GM19397 (cell line): ENCODE measurements at regions not wholly inside any gene's neighbourhood (a gene's known extent, or its start where the extent isn't known, plus 50 kb on each side); places are given as distances from the start of the nearest gene placed in this dataset.

ENCODE experiments used
- ATAC-seq: cut with Tn5 transposase; IDR thresholded peaks from one replicate; pipeline ENCODE4 v1.9.1; 2021; ENCODE audit warnings: mild to moderate bottlenecking, moderate library complexity; ENCODE audit not compliant: unreplicated experiment

DNA sequence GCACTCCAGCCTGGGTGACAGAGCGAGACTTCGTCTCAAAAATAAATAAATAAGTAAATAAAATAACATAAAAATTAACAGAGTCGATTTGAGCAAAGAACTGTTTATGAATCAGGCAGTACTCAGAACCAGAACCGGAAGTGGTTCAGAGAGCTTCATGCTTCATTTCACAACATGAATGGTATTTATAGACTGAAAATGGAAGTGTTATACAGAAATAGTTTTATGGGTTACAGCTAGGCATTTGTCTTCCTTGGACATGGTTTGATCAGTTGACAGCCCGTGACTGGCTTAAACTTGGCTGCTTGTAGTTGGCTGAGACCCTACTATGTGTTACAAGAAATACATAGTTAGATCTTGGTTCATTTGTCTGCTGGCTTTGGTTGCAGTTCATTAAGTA lies 216.0 kb upstream of the MCTP2 start:
- ATAC-seq, result no peak

DNA sequence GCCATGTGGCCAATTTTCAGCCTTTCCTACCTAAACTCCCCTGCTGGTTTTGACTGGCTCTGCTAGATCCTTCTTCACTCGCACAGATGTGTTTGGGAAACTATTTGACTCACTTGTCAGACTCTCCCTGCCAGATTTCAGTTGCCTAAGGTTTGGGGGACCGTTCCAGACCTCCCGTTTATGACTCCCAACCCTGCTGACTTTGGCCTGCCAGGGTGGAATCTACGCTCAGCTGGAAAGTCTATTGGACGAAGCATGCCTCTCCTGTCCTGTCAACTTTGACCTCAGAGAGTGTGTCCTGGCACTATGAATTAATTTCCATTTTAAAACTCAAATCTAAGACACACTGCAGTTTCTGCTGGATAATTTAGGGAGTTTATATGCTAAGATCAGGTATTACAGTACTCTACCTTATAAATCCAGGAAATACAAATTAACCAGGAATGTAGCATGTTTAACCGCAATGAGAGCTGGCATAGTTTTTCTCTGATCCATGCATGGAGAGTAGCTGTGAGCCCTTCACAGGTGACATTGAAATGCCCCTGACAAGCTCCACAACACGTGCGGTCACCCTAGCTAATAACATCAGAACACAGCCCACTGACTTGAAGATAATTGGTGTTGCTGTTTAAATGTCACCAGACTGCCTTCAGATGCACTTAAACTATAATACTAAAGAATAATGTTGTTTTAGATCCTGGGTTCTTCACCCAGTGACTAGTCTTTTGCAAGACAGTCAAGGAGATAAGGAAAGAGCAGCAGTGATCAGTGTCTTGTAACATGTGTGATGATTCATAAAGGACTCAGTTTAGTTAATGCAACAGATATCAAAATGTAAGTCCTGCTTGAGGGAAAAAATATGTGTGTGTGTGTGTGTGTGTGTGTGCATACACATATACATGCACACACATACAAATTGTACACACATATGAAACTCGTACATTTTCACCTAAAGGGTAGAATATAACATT lies 223.0 kb upstream of the MCTP2 start:
- ATAC-seq, result no peak

DNA sequence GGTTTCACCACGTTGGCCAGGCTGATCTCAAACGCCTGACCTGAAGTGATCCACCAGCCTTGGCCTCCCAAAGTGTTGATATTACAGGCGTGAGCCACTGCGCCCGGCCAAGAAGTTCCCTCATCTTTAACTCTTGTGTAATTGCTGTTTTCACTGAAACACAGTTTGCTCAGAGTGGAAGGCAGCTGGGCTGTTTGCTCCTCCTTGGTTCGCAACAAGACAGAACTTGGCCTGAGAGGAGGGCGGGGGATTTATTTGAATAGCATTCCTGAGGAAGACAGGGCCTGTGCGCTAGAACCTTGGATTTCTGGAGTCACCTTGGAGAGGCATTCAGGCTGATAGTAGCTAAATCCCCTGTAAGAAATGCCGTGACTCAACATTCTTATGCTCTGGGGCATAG lies 226.7 kb upstream of the MCTP2 start:
- ATAC-seq, result no peak

DNA sequence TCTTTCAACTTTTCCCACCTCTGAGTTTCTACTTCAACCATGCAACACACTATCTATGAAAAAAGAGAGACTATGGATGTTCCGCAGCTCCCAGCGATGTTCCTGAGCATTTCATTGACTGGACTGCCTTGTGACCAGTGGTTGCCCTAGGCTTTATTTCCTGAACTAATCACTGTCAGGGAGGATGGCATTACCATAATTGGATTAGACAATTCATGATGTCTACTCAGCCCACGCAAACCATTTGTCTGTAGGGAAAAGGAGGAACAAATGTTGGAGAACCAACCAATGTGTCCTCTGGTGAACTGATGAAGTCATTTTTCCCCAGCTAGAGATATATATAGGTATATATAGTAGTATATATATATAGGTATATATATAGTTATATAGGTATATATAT lies 229.3 kb upstream of the MCTP2 start:
- no peak for ATAC-seq

DNA sequence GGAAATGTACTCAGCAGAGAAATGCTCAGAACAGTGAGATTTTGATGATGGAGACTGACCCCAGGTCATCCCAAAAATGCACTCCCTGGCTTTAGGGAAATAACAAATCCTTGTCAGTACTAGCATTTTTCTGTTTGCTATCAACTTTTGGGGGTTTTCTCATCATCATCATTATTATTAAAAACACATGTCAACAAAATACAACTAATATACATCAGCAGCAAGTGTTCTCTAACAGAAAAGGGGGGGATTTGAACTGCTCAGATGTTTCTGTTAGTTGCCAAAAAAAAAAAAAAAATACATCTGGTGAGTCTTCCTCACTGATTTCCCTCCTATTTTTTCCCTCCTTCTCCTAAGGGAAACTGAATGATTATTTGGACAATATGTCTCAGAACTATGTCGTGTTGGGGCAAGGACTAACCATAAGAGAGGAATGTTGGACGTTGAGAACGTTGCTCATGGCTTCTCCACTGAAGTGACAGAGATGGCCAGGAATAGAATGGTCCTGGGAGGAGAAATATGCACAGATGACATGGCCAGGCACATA lies 230.0 kb upstream of the MCTP2 start:
- no peak for ATAC-seq

DNA sequence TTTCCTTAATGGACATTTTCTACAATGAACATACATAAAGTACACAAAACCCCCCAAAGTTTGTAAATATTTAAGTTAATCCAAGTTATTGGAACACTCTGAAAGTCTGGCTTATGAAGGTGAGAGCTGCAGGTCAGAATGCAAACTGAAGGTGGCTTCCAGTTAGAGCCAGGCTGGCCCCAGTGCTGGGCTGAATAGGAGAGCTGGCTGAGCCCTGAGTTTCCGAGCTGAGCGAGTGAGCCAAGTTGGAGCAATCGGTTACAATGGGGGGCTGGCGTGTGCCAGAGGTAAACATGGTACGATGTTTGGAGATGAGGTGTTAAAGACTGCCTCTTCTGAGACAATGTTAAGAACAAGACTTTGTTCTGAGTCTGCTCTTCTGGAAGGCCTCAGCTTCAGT lies 230.8 kb upstream of the MCTP2 start:
- ATAC-seq, result no peak

DNA sequence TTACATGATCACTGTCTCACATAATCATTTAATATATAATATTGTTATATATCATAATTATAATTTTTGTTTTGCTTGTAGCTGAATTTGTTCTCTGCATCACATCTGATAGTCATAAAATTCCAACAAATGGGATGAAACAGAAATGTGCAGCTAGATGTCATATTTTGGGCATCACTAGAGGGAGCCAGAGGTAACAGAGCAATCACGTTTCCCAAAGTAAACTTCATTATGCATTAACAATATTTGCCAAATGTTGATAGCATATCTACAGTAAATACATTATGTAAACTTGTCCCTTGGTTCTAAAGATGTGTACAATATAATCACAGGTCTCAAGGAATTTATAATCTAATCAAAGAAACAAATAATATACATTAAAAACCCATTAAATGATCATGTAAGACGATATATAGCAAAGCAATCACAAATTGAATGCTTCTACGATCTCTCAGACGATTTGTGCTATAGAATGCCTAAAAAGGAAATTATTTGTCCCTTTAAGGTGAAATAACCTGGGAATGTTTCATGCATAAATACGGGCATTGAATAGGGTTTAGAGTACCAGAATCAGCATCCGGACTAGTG lies 234.2 kb upstream of the MCTP2 start:
- ATAC-seq, result no peak

DNA sequence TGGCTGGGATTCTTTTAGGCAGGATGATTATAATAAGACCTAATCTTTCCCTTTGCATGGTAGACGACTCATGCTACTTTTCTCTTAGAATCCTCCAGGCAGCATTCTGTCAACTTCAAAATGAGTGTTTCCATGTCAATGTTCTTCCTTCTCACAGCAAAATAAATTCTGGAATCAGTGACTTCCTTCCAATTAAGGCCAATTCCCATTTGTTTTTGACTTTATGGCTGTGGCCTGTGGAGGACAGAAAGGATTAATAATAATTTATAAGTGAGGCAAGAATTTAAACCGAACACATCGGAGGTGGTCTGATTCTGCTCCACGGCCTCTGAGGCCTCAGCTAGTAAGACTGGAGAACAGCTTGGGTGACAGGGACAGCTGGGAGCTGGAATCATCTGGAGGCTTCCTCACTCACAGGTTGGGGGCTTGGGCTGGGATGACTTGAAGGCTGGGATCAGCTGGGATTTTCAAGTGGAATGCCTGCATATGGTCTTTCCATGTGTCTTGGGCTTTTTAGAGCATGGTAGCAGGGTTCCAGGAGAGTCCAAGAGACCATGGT lies 241.8 kb upstream of the MCTP2 start:
- no peak for ATAC-seq

DNA sequence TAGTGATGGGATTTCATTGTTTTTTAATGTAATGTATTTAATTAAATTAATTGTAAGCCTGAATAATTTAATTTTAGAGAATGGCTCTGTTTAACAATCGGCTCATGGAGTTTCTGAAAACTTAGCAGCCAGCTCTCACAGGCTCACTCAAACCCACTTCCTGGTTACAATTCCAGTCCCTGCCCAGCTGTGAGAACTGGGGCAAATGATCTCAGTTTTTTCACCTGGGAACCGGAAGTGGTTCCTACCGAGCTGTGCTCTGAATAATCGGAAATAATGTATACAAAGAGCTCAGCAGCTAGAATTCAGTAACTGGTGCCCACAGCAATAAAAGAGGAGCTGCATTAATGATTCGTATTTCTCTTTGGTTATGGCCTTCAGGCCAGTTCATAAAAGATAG lies 244.3 kb upstream of the MCTP2 start:
- no peak for ATAC-seq

DNA sequence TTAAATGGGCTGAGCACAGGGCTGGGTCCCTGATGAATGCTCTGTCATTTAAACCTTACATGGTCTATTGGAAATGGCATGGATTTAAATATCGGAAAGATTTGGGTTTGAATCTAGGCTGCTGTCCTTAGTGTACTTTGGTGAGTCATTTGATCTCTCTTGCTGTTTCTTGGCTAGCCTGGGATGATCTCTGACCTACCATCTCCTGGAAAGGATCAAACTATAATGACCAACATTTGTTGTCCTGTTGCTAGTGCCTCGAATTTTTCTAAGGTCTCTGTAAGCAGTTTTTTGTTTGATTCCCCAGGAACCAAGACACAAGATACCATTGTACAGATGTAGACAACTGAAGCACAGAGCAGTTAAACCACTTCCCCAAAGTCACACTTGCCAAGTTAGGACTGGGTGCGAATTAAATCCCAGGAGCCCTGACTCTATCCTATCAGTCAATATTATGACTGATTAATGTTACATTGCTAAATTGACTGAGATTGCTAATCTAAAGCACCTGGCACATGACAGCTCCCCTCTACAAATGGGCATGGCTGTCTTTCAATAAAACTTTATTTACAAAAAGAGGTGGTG lies 244.9 kb upstream of the MCTP2 start:
- ATAC-seq, result no peak

DNA sequence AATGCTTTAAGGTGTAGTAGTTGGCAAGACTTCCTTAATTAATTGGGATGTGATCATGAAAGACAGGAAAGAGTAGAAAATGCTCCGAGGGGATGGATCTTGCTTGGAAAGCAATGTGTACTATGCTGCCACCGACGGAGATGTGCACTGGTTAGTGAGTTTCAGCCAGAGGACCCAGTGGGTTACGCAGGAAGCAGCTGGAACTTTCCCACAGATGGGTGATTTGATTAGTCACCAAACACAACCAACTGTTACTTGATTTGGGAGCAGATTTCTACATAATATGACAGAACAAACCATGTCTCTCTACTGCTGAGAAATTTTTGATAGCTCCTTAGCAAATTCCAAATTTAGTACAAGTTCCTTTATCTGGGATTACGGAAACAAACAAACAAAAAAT lies 245.4 kb upstream of the MCTP2 start:
- no peak for ATAC-seq

DNA sequence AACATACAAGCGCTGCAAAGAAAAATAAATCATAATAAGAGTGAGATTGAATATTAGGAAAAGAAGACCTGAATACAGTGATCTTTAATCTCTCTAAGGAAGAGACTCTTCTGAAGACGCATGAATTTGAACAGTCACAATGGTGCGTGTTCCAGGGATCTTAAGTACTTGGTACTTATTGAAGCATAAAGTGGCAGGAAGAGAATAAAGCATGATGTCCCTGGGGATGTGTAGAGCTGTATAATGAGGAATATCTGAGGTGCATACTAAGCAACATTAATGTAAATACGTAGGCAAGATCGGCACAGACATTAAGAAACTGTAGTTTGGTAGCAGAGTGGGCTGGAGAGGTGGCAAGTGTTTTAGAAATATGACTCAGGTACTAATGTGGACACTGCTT lies 246.2 kb upstream of the MCTP2 start:
- no peak for ATAC-seq

DNA sequence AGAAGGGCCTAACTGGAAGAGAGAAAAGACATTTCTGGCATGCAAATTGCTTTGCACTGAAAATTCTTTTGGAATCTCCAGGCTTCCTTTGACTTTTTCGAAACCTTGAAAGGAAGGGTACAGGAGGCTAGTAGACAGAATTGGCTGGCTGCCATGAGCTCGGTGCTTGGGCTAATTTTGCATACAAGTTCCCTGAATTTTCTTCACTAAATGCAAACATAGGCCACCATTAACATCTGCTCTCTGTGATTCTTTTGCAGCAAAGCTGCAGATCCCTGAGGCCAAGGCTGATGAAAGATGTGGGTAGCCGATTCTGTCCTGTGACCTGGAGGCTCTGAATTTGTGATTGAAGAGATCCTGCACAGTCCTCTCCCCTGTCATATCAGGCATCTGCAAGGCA lies 247.8 kb upstream of the MCTP2 start:
- ATAC-seq, result no peak

DNA sequence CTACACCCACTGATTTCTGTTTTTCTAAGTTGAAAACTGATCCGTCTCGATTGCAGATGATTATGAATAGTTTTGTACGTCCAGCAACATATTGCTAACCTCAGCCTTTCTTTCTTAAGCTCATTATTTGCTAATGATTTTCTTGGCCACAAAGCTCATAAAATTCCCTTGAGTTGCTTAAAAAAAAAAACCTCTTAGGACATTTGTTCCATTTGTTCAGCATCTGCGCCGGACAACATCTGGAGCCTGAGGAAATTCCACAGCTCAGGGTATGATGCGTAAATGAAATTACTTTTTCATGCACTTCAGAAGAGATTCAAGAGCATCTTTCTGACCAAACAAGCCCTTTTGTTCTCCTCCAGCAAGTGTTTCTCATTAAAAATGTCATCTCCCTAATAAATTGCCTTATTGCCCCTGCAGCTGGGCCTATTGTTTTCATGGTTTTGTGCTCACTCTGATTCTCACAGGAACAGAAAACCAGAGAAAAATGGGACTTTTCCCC lies 249.1 kb upstream of the MCTP2 start:
- ATAC-seq, result no peak

DNA sequence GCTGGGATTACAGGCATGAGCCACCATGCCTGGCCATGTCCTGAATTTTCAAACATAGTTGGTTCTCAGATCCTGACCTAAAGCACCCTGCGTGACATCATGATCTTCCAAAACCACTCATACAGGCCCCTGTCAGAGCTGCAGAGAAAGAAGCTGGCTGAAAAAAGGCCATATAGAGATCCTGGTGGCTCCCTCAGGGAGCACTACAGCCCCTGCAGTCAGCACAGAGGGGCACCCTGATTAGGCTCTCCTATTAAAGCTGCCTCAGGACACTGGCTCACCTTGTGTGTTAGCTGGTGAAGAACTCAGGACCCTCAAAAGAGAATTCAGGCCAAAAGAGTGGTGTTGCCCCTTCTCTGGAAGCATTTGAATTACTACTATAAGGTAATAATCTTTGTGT lies 249.7 kb upstream of the MCTP2 start:
- no peak for ATAC-seq

DNA sequence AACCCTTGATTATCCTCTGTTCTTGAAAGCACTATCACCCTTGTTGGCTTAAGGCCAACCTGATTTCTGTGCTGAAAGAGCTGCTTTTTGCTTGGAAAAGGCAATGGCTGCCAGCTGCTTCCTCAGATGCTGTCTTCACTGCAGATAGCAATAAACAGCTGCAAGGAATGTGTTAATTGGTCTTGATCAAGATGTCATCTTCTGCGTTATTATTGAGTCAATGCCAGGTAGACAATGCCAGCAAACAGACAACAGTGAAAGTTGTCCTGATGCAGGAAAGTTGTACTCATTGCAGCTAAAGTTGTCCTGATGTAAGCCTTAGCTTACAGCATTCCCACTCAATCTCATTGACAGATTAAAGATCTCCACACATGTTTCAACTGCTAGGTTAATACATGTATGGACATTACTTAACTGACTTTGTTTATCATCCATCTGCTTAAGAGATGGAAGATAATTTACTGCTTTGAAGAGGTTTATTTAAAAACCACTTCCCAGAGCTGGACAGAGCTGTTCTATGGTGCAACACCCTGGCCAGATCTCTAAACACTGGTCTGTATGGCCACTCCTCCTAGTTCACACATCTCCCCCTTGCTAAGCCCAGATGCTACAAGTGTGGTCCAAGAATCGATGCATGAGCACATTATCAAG lies 251.0 kb upstream of the MCTP2 start:
- no peak for ATAC-seq

DNA sequence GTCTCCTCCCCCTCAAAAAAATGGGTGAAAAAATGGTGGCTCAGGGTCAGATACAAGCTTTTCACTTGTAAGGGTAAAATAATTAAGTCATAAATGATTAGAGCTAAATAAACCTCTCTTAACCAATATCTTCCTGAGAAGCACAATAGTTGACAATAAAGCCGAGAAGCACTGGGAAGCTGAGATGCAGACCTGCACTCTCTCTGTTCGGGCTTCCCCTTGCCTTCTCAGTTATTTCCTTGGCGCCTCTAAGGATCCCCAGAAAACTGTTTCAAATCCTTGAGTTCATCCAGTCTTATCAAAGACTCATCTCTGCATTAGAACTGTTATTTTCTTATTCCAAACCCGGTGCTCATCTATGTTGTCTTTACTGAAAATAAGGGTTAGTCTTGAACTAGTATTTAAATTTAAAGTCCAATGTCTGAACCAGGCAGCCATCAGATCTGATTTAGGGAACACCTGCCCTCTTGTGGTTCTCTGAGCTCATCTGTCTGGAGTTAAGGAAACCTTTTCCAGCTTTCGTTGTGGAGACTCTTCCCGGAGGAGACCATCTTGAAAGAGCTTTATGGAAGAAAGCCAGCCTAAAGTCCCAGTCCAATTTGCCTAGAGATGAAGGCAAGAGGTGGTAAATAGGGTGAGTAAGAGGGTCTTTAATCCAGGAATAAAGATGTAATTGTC lies 256.4 kb upstream of the MCTP2 start:
- no peak for ATAC-seq

DNA sequence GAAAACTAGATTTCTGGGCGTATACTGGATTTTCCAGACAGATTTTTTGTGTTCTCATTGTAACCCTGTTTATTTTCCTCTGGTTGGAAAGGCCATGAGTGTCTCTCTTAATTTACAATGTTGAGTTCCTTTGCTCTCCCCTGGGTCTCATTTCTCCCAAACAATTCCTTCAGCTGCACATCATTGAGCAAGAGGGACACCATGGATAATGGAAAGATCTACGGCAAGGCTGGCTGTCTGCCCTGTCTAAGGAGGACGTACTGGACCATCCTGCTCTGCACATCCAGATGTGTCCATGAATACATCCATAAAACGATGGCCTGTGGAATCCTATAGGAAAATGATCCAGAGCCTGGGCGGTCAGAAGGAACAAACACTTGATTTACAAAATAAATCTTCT lies 258.1 kb upstream of the MCTP2 start:
- ATAC-seq, result no peak

DNA sequence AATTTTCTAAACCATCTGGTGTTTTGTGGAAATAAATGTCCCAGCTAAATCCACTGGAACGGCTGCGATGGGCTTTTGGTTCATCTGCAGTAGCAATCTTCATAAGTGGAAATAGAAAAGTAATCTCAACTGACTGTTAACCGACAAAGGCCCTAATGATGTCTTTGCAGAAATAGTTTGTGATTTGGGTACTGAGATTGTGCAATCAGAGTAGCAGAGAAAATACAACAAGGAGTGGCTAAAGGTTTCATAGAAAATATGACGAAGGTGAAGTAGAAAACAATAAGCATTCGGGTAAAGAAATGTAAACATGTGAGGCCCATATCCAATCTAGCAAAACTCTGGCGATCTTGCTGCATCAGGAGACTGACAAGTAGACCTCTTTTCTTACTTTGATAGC lies 262.6 kb upstream of the MCTP2 start:
- no peak for ATAC-seq

DNA sequence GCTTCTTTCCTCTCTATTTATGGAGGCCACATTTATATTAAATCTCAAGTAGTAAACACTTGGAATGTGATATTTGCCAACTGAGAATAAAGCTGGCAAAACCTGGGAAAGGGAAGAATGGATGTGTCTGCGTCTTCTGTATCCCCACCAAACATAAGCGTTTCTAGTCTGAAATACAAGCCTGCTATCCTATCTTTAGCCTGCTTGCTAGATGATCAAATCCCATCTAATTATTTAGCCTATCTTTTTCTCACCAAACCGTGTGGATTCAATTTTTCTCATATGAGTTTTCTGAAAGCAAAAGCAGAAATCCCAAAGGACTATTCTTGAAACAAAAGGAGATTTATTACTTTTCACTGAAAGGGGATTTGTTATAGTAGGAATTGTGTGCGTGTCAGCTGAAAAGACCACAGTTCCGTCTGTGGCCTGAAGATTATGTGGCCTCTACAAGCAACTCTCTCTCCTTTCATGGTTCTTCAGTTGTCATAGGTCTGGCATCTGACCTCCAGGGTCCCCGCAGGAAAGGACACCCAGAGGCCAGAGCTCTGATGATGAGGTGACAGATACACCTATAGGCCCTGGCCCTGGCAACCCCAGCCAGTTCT lies 266.0 kb upstream of the MCTP2 start:
- ATAC-seq, result no peak
